ENCODE measurements at regions not wholly inside any gene's neighbourhood (a gene's known extent, or its start where the extent isn't known, plus 50 kb on each side); places are given as distances from the start of the nearest gene placed in this dataset.

DNA sequence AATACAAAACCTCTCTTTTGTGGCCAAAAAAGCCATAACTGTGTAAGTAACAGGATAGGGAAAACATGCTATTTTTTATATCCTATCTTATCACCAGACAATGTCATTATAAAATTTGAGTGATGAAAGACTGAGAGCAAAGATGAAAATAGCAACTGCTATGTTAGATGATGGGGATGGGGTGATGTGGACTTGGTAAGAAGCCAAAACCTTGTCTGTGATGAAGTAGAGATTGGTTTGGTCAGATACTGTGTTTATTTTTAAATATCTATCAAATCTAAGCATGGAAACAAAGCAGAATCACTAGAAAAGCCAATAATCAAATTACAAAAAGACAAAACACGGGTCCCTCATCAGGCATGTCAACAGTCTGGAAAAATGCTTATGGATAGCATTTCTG is 631.1 kb upstream of the NR5A2 start:
- DNase-seq (no peak), ATAC-seq (replicated peaks in 1 of 2) (no peak)
- Mint-ChIP-seq H3K36me3 (ENCODE audit: insufficient read depth in 2 of 2) (no peaks in the 10 kb centered on the region), H3K4me1 (ENCODE audit: low read depth) (peaks cover 6% of the 10 kb centered on the region), H3K27me3 (ENCODE audit: low read depth) (no peaks in the 10 kb centered on the region), H3K9me3 (no peaks in the 10 kb centered on the region), H3K27ac (no peak overlapping the region), H3K4me3 (no peak overlapping the region)

DNA sequence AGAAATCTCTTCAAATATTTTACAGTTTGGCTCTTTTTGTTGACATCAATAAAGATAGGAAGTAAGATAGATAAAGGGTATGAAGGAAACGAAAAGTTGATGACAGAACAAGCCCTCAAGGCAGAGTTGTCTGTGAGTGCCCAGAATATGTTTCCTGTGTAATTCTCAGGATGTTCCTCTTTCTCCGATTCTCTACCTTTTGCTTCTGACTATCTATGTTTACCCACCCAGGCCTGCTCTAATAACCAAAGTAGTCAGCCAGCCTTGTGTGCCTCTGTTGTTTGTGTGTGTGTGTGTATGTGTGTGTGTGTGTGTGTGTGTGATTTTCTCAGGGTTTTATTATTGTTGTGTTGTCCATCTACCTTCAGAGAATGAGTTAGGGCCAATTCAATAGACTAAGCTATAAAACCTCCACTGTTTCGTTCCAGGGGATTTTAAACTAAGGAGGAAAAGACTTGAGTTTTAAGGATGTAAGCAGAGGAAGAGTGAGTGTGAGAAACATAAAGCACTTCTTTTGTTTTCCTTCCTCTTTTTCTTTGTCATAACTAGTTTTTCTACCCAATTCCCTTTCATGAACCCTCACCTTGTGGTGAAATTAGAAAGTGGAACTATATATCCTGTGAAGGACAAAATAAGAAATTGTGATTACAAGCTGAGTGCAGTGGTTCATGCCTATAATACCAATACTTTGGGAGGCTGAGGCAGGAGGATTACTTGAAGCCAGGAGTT is 627.4 kb upstream of the NR5A2 start:
- Mint-ChIP-seq H3K27ac (no peak overlapping the region), H3K4me1 (ENCODE audit: low read depth) (peaks cover 6% of the 10 kb centered on the region), H3K9me3 (no peaks in the 10 kb centered on the region), H3K4me3 (no peak overlapping the region), H3K27me3 (ENCODE audit: low read depth) (no peaks in the 10 kb centered on the region), H3K36me3 (ENCODE audit: insufficient read depth in 2 of 2) (no peaks in the 10 kb centered on the region)
- no peak for ATAC-seq (replicated peaks in 1 of 2)
- no peak for DNase-seq

DNA sequence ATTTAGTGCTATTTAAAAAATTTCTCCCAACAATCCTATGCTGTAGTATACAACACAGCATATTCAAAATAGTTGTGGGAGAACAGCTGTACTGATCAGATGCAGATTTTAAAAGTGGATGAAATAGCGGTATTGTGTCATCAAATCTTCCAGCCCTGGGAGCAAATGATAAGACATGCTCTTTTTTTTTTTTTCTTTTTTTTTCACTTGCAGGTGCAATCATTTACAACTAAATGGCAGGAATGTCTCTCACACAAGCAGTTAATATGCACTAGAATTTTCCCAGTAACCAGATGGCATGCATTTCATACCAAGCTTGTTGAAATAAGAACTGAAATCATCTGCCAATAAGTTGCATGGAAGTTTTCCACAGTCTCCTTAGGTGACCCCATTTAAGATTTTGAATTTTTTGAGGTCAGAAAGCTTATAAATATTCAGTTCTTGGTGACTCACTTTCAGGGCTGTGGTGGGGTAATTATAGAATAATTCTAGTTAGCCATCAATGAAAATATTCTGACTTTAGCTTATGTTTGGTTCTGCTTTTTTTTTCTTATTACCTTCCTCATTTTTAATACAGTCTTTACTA is 623.9 kb upstream of the NR5A2 start:
- Mint-ChIP-seq H3K36me3 (ENCODE audit: insufficient read depth in 2 of 2) (no peaks in the 10 kb centered on the region), H3K9me3 (no peaks in the 10 kb centered on the region), H3K27ac (no peak overlapping the region), H3K4me3 (no peak overlapping the region), H3K27me3 (ENCODE audit: low read depth) (peaks cover 7% of the 10 kb centered on the region), H3K4me1 (ENCODE audit: low read depth) (peaks cover 6% of the 10 kb centered on the region)
- ATAC-seq (replicated peaks in 1 of 2) (no peak), DNase-seq (no peak)

DNA sequence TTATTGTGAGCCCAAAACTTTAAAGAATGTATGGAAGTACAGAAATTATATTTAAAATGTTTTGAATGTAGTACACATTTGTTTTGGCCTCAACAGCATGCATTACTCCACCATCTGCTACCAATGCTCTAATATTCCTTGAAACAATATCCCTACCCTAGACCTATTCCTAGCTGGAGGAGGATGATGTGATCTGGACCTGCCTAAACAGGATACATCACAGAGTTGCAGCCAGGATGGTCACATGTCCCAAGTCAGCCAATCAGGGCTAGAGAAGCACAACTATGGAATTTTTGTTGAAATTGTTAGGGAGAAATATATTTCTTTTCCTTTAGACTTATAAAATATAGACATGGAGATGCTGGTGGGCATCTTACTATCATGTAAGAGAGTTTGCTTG is 623.3 kb upstream of the NR5A2 start:
- Mint-ChIP-seq H3K27me3 (ENCODE audit: low read depth) (peaks cover 7% of the 10 kb centered on the region), H3K9me3 (no peaks in the 10 kb centered on the region), H3K4me3 (no peak overlapping the region), H3K27ac (peak overlapping the region; percentile 69), H3K36me3 (ENCODE audit: insufficient read depth in 2 of 2) (no peaks in the 10 kb centered on the region), H3K4me1 (ENCODE audit: low read depth) (peaks cover 6% of the 10 kb centered on the region)
- no peak for DNase-seq
- ATAC-seq (replicated peaks in 1 of 2), result no peak

DNA sequence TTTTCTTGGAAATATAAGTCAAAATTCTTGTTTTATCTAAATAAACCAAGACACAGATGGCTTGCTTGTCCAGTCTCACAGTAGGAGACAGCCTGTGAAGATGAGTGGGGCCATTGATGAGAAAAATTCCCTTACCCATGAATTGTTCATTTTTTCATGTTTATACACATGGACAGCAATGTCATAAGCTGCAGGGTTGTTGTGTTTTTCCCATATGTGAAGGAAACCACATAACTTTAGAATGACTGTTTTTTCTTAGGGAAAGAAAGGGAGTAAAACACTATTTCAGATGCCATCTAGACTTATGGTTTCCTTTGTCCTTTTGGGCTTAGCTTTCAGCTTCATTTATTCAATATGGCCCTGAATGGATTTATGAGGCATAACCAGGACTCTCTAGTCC is 622.5 kb upstream of the NR5A2 start:
- Mint-ChIP-seq H3K27ac (no peak overlapping the region), H3K4me1 (ENCODE audit: low read depth) (peaks cover 6% of the 10 kb centered on the region), H3K36me3 (ENCODE audit: insufficient read depth in 2 of 2) (no peaks in the 10 kb centered on the region), H3K27me3 (ENCODE audit: low read depth) (peaks cover 7% of the 10 kb centered on the region), H3K9me3 (no peaks in the 10 kb centered on the region), H3K4me3 (no peak overlapping the region)
- no peak for ATAC-seq (replicated peaks in 1 of 2)
- no peak for DNase-seq

DNA sequence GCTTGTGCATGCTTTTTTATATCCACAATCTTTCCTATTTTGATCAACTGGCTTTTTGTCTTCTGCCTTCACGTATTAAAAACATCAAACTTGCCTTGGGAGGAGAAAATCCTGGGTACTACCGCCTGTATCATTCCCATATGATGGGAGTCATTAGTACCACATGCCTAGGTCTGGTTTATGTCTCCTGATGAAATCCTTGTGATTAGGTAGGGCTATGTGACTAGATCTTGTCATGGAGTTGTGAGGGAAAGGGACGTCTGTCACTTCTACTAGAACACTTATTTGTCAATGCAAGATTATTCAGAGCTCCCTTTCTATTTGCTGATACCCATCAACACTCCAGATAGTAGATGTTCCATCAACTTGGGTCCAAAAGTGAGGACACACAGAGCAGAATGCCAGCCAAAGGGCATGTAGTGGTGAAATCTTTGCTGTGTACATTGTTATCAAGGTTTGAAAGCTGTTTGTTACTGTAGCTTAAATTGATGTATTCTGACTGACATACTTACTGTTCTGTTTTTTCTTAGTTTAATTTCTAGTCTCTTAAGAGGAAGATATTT is 621.8 kb upstream of the NR5A2 start:
- no peak overlapping the region for H3K4me3 Mint-ChIP-seq
- ATAC-seq (replicated peaks in 1 of 2) (no peak), DNase-seq (no peak)
- no peaks in the 10 kb centered on the region for H3K9me3 Mint-ChIP-seq
- peaks cover under 1% of the 10 kb centered on the region for H3K4me1 Mint-ChIP-seq (ENCODE audit: low read depth)
- no peak overlapping the region for H3K27ac Mint-ChIP-seq
- peaks cover 7% of the 10 kb centered on the region for H3K27me3 Mint-ChIP-seq (ENCODE audit: low read depth)
- H3K36me3 Mint-ChIP-seq (ENCODE audit: insufficient read depth in 2 of 2), result no peaks in the 10 kb centered on the region

DNA sequence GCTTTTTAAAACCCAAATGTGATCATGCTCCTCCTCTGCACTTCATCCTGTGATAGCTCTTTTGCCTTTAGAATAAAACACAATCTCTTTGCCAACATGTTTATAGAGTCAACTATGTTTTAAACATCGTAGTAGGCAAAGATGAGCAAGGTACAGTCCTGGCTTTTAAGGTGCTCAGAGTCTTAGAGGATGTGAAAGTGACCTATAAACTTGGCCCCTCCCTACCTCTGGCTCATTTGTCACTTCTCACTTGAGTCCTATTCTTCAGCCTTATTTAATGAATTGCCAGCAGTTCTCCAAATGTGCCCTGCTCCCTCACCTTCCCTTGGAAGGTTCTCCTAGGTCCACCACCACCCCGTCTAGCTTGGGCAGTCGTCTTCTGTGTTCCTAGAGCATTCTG is 617.0 kb upstream of the NR5A2 start:
- H3K9me3 Mint-ChIP-seq, result no peaks in the 10 kb centered on the region
- H3K36me3 Mint-ChIP-seq (ENCODE audit: insufficient read depth in 2 of 2), result no peaks in the 10 kb centered on the region
- H3K4me3 Mint-ChIP-seq, result no peak overlapping the region
- H3K27ac Mint-ChIP-seq, result no peak overlapping the region
- no peaks in the 10 kb centered on the region for H3K4me1 Mint-ChIP-seq (ENCODE audit: low read depth)
- H3K27me3 Mint-ChIP-seq (ENCODE audit: low read depth), result peaks cover 5% of the 10 kb centered on the region
- ATAC-seq (replicated peaks in 1 of 2) (no peak), DNase-seq (no peak)

DNA sequence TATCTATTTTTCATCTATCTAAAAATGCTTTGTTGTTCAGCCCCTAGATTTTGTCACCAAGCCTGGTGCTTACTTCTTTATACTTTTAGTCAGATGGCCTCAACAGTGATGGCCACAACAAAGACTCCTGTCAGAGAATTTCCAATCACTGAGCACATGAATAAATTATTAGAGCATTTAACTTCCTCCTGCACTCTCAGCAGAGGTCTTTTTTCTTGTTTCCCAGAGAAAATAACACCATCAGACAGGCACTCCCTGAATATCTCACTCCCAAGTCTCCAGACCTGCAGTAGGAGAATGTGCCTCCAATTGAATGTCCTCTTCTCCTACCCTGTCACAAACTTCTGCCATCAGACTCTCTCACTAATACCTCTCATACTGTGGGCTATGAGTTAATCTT is 616.0 kb upstream of the NR5A2 start:
- DNase-seq (no peak), ATAC-seq (replicated peaks in 1 of 2) (no peak)
- H3K36me3 Mint-ChIP-seq (ENCODE audit: insufficient read depth in 2 of 2), result no peaks in the 10 kb centered on the region
- no peaks in the 10 kb centered on the region for H3K27me3 Mint-ChIP-seq (ENCODE audit: low read depth)
- no peaks in the 10 kb centered on the region for H3K4me1 Mint-ChIP-seq (ENCODE audit: low read depth)
- H3K9me3 Mint-ChIP-seq, result peaks cover 3% of the 10 kb centered on the region in 2 donors
- no peak overlapping the region for H3K4me3 Mint-ChIP-seq
- no peak overlapping the region for H3K27ac Mint-ChIP-seq

DNA sequence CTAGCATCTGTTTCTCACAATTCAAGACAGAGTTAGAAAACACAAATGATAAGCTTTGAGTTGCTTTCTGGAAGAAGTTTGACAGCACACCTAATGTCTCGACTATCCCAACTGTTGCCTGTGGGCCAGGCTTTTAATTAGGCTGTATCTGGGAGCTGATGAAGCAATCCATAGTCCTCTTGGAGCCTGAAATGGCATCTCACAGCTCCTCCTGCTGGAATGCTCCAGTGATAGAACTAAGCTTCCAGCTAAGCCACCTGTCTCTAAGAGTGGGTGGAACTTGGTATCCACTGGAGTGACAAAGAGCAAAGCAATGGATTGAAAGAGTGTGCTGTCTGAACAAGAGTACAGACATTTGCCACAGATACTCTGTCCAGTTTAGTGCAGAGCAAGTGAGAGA is 605.3 kb upstream of the NR5A2 start:
- Mint-ChIP-seq H3K4me3 (no peak overlapping the region), H3K9me3 (peaks cover 3 to 9% of the 10 kb centered on the region in 2 donors), H3K27me3 (ENCODE audit: low read depth) (peaks cover 6% of the 10 kb centered on the region), H3K36me3 (ENCODE audit: insufficient read depth in 2 of 2) (peaks cover 2 to 4% of the 10 kb centered on the region in 2 donors), H3K4me1 (ENCODE audit: low read depth) (no peaks in the 10 kb centered on the region), H3K27ac (no peak overlapping the region)
- DNase-seq, result no peak
- no peak for ATAC-seq (replicated peaks in 1 of 2)

DNA sequence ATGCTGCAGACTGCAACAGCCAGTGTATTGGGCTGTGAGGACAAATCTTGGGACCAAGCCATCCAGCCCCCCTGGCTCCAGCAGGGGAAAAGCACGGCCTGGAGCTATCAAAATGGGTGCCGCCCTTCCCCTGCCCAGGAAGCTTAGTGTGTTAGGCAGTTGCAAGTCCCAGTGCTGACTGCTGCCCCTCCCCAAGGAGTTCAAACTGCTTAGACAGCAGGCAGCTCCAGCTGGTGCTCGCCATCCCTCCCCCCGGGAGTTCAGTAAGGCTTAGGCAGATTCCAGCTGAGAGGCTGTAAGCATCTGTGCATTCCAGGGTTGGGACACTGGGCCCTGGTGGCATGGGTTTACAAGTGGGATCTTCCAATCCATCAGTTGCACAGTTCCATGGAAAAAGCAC is 579.6 kb upstream of the NR5A2 start:
- H3K27me3 Mint-ChIP-seq (ENCODE audit: low read depth), result peaks cover 22% of the 10 kb centered on the region
- peaks cover 0 to 3% of the 10 kb centered on the region in 2 donors for H3K36me3 Mint-ChIP-seq (ENCODE audit: insufficient read depth in 2 of 2)
- ATAC-seq (replicated peaks in 1 of 2), result no peak
- no peak overlapping the region for H3K27ac Mint-ChIP-seq
- H3K4me3 Mint-ChIP-seq, result no peak overlapping the region
- peaks cover 4 to 6% of the 10 kb centered on the region in 2 donors for H3K9me3 Mint-ChIP-seq
- no peak for DNase-seq
- no peaks in the 10 kb centered on the region for H3K4me1 Mint-ChIP-seq (ENCODE audit: low read depth)

DNA sequence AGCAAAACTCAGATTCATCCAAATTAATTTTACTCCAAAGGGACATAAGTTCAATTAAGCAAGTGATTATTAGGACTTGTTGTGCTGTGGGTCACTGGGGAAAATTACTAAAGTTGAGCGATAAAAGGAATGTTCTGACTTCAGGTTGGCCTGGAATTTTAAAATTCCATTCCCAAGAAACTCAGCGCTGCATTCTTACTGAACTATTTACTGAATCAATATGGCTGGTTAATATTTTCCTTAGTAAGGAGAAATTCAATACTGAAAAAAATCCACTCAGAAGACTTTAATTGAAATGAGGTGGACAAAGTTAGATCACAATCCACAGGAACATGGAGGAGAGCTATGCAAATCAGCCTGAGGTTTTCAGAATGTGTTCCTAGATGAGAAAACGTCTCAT is 578.9 kb upstream of the NR5A2 start:
- peaks cover 4 to 6% of the 10 kb centered on the region in 2 donors for H3K9me3 Mint-ChIP-seq
- no peak for DNase-seq
- H3K4me1 Mint-ChIP-seq (ENCODE audit: low read depth), result no peaks in the 10 kb centered on the region
- no peak for ATAC-seq (replicated peaks in 1 of 2)
- no peak overlapping the region for H3K27ac Mint-ChIP-seq
- peaks cover 0 to 3% of the 10 kb centered on the region in 2 donors for H3K36me3 Mint-ChIP-seq (ENCODE audit: insufficient read depth in 2 of 2)
- H3K27me3 Mint-ChIP-seq (ENCODE audit: low read depth), result peaks cover 22% of the 10 kb centered on the region
- no peak overlapping the region for H3K4me3 Mint-ChIP-seq

DNA sequence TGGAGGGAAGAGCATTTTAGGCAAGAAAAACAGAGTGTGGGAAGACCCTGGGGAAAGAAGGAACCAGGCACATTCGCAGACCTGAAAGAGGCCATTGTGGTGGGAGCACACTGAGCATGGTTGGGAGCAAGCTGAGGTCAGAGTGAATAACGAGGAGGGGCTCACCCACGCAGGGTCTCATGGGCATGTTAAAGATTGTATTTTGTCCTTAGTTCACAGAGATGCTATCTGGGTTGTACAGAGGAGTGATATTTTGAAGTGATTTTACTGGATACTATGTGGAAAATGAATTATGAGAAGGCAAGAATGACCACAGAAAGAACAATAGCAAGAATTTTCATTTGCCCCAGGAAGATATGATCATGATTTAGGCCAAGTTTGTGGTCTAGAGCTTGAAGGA is 578.3 kb upstream of the NR5A2 start:
- no peaks in the 10 kb centered on the region for H3K4me1 Mint-ChIP-seq (ENCODE audit: low read depth)
- H3K9me3 Mint-ChIP-seq, result peaks cover 4 to 6% of the 10 kb centered on the region in 2 donors
- H3K4me3 Mint-ChIP-seq, result no peak overlapping the region
- ATAC-seq (replicated peaks in 1 of 2), result no peak
- no peak overlapping the region for H3K27ac Mint-ChIP-seq
- DNase-seq, result no peak
- peaks cover 22% of the 10 kb centered on the region for H3K27me3 Mint-ChIP-seq (ENCODE audit: low read depth)
- H3K36me3 Mint-ChIP-seq (ENCODE audit: insufficient read depth in 2 of 2), result peaks cover 0 to 3% of the 10 kb centered on the region in 2 donors

DNA sequence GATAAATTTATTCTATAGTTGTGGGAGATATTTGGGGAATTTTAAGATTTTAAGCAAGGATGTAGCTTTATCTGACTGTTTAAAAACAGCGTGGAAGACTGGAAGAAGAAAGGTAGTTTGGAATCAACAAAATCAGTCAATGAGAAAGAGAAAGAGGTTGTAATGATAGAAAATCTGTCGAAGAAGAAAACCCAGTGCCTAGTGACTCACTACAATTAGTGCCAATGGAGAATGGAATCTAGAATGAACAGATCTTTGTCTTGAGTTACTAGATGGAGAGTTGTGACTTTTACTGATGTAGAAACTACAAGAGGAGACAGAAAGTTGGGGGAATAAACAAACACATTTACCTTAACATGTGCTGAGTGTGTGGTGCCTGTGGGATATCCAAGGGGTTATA is 577.8 kb upstream of the NR5A2 start:
- Mint-ChIP-seq H3K27me3 (ENCODE audit: low read depth) (peaks cover 19% of the 10 kb centered on the region), H3K9me3 (peaks cover 3 to 4% of the 10 kb centered on the region in 2 donors), H3K36me3 (ENCODE audit: insufficient read depth in 2 of 2) (peaks cover 0 to 3% of the 10 kb centered on the region in 2 donors), H3K4me3 (no peak overlapping the region), H3K4me1 (ENCODE audit: low read depth) (no peaks in the 10 kb centered on the region), H3K27ac (no peak overlapping the region)
- DNase-seq (no peak), ATAC-seq (replicated peaks in 1 of 2) (no peak)

DNA sequence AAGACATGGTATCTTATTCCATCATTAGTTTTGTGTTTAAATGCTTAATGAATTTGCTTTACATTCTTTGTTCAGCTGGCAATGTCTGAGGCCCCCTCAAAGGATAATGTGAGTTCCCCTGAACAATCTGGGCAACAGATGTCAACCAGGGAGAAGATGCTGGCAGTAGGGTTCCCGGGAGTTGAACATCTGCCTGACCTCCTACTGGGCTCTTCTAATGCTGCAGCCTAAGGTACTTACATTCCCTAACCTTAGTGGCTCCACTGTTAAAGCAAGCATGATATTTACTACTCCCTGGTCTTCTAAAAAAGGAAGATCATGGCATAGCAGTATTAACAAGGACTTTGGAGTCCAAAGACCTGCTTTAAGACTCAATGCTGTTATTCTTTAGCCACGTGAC is 574.9 kb upstream of the NR5A2 start:
- Mint-ChIP-seq H3K4me3 (no peak overlapping the region), H3K27me3 (ENCODE audit: low read depth) (peaks cover 11% of the 10 kb centered on the region), H3K27ac (no peak overlapping the region), H3K9me3 (no peaks in the 10 kb centered on the region), H3K36me3 (ENCODE audit: insufficient read depth in 2 of 2) (no peaks in the 10 kb centered on the region), H3K4me1 (ENCODE audit: low read depth) (no peaks in the 10 kb centered on the region)
- DNase-seq (no peak), ATAC-seq (replicated peaks in 1 of 2) (no peak)
